ENCODE measurements at regions not wholly inside any gene's neighbourhood (a gene's known extent, or its start where the extent isn't known, plus 50 kb on each side); places are given as distances from the start of the nearest gene placed in this dataset.

GRCh38 chr15:49721621-49722020 lies 100.8 kb downstream of the DTWD1 start:
- no peak for TF ChIP-seq CTCF (IDR thresholded peaks at IDR 0.05)
- TF ChIP-seq POLR2A (IDR thresholded peaks at IDR 0.05): no peak
- TF ChIP-seq EP300 (IDR thresholded peaks at IDR 0.05): no peak
